NCI-H2107 treated with DMSO at 0.1 percent for 48 hours (cell line): ENCODE measurements at regions not wholly inside any gene's neighbourhood (a gene's known extent, or its start where the extent isn't known, plus 50 kb on each side); places are given as distances from the start of the nearest gene placed in this dataset.

Experiments used
- DNase-seq: peaks from one replicate; lab custom pipeline; 2025; ENCODE audit not compliant: unreplicated experiment; lab: John Stamatoyannopoulos, UW

GRCh38 chr2:20559277-20559676 lies 91.6 kb downstream of the HS1BP3 start:
- DNase-seq = no peak

- DNase-seq = no peak
These were observed 90.9 kb downstream of the HS1BP3 start for GRCh38 chr2:20560011-20560410.

GRCh38 chr2:20560891-20561636 lies 89.8 kb downstream of the HS1BP3 start:
- no peak for DNase-seq

- no peak for DNase-seq
These were observed 89.1 kb downstream of the HS1BP3 start for GRCh38 chr2:20561637-20562454.

GRCh38 chr2:20562540-20563225 lies 88.2 kb downstream of the HS1BP3 start:
- no peak for DNase-seq

- DNase-seq = no peak
These were observed 87.6 kb downstream of the HS1BP3 start for GRCh38 chr2:20563251-20563650.

GRCh38 chr2:20563833-20564232 lies 87.1 kb downstream of the HS1BP3 start:
- no peak for DNase-seq

- DNase-seq = no peak
These were observed 85.7 kb downstream of the HS1BP3 start for GRCh38 chr2:20565101-20565622.

- no peak for DNase-seq
These were observed 85.2 kb downstream of the HS1BP3 start for GRCh38 chr2:20565623-20566236.

GRCh38 chr2:20566331-20566730 lies 84.6 kb downstream of the HS1BP3 start:
- no peak for DNase-seq

GRCh38 chr2:20567159-20567925 lies 83.6 kb downstream of the HS1BP3 start:
- DNase-seq = no peak
